ENCODE measurements at regions not wholly inside any gene's neighbourhood (a gene's known extent, or its start where the extent isn't known, plus 50 kb on each side); places are given as distances from the start of the nearest gene placed in this dataset.
A peak's percentile ranks its signal among the peaks of the same experiment; 100 is the strongest.

GRCh38 chr11:45748801-45749200, 56.1 kb upstream of the SLC35C1 start:
- Histone ChIP-seq H3K36me3 (no peaks in the 10 kb centered on the region), H3K27ac (no peak overlapping the region), H3K4me3 (no peak overlapping the region), H3K27me3 (peaks cover 0 to 8% of the 10 kb centered on the region in 2 donors), H3K4me1 (peaks cover 0 to 6% (median 0%) of the 10 kb centered on the region in 4 donors), H3K9me3 (no peaks in the 10 kb centered on the region)
- 91 to 92% methylated on average over 5 of the region's 5 CpGs for WGBS, 2 donors
- TF ChIP-seq EP300 (IDR thresholded peaks at IDR 0.05), result no peak
- TF ChIP-seq POLR2A (IDR thresholded peaks at IDR 0.05), result no peak
- no peak for TF ChIP-seq CTCF (IDR thresholded peaks at IDR 0.05)
- DNase-seq (ENCODE audit: low spot score in 2 of 2), result no peak

- Histone ChIP-seq H3K36me3 (no peaks in the 10 kb centered on the region), H3K4me3 (no peak overlapping the region), H3K4me1 (peaks cover 0 to 6% (median 0%) of the 10 kb centered on the region in 4 donors), H3K27ac (peak overlapping the region in 2 of 4 donors; percentile 46 to 54), H3K27me3 (no peaks in the 10 kb centered on the region), H3K9me3 (no peaks in the 10 kb centered on the region)
- 36 to 42% methylated on average over 13 of the region's 13 CpGs for WGBS, 2 donors
- peak in 1 of 2 donors; percentile 32 for DNase-seq (ENCODE audit: low spot score in 2 of 2)
- TF ChIP-seq EP300 (IDR thresholded peaks at IDR 0.05), result no peak
- TF ChIP-seq CTCF (IDR thresholded peaks at IDR 0.05), result no peak
- TF ChIP-seq POLR2A (IDR thresholded peaks at IDR 0.05), result no peak
Observed at GRCh38 chr11:45745065-45745811, 59.7 kb upstream of the SLC35C1 start.

DNA sequence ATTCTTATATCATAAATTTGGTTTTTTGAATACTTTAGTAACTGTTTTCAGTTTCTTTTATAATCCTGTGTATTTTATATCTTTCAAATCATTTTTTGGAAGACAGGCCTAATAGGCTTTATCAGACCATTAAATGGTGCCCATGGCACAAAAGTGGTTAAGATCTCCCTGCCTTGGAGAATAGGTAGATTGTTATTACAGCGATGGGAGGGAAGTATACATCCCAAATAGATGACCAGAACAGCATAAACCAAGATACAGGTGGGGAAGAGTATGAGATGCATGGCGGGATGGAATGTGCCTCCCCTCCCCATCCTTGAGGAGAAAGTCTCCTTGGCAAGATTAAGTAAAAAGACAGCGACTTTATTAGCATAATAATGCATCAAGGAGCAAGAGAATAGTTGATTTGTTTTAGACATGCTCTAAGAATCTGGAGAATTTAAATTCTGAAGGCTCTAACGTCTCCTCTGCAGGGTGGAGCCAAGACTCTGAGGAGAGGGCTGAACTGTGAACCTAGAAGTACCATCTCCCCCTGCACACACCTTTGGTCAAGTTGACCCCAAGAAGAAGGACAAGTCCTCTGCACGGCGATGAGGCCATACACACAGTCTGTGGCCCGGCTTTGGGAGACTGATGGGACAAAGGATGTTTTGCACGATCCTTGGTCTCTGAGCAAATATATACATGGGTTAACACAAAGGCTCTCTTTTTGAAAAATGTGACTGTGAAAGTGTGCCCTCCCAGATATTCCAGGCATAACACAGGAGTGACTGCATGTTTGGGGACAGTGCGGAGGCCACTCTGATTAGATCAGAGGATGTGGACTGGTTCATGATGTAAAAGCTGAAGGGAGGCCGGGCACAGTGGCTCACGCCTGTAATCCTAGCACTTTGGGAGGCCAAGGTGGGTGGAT, 61.1 kb upstream of the SLC35C1 start:
- Histone ChIP-seq H3K27me3 (no peaks in the 10 kb centered on the region), H3K27ac (no peak overlapping the region), H3K4me3 (no peak overlapping the region), H3K4me1 (peaks cover 0 to 6% (median 0%) of the 10 kb centered on the region in 4 donors), H3K36me3 (no peaks in the 10 kb centered on the region), H3K9me3 (no peaks in the 10 kb centered on the region)
- WGBS, 2 donors, result 64% methylated on average over 11 of the region's 11 CpGs
- no peak for TF ChIP-seq CTCF (IDR thresholded peaks at IDR 0.05)
- TF ChIP-seq EP300 (IDR thresholded peaks at IDR 0.05), result no peak
- no peak for TF ChIP-seq POLR2A (IDR thresholded peaks at IDR 0.05)
- no peak for DNase-seq (ENCODE audit: low spot score in 2 of 2)

DNA sequence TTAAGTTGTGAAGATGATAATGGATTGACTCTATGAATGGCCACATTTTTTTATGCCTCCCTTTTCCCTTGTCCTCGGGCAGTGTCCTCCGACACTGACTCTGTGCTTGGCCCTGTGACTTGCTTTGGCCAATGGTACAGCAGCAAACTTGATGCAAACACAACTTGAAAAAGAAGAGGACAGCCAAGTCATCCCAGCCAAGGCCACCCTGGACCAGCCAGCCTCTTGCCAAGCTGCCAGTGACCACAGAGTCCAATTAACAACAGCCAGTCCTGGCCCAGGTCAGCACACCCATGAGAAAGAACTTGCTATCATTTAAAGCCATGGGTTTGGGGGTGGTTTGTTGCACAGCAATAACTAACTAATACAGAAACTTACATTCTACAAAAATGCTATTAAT, 63.4 kb upstream of the SLC35C1 start:
- H3K36me3 ChIP-seq, result no peaks in the 10 kb centered on the region
- DNase-seq (ENCODE audit: low spot score in 2 of 2), result no peak
- H3K27me3 ChIP-seq, result no peaks in the 10 kb centered on the region
- H3K4me3 ChIP-seq, result no peak overlapping the region
- 68 to 86% methylated on average over 2 of the region's 2 CpGs for WGBS, 2 donors
- TF ChIP-seq CTCF (IDR thresholded peaks at IDR 0.05), result no peak
- TF ChIP-seq EP300 (IDR thresholded peaks at IDR 0.05), result no peak
- no peak for TF ChIP-seq POLR2A (IDR thresholded peaks at IDR 0.05)
- H3K4me1 ChIP-seq, result peaks cover 0 to 6% (median 0%) of the 10 kb centered on the region in 4 donors
- H3K9me3 ChIP-seq, result no peaks in the 10 kb centered on the region
- H3K27ac ChIP-seq, result no peak overlapping the region

DNA sequence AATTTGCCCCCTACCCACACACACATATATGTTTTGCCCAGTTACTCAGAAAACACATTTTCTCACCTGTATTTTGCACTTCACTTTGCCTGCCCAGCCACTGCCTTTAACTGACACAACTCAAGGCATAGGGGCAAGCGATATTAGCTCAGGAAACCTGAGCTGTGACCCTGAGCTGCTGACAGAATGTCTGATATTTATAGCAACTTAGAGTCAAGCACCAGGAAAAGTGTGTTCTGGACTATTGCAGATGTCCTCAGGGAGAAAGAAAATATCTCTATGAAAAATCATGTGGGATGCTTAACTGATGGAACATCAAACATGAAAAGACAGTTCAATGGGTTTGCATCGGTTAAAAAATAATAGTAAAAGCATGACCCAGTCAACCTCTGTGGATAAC, 63.9 kb upstream of the SLC35C1 start:
- no peak overlapping the region for H3K27ac ChIP-seq
- 63 to 77% methylated on average over 2 of the region's 2 CpGs for WGBS, 2 donors
- TF ChIP-seq POLR2A (IDR thresholded peaks at IDR 0.05) (no peak), EP300 (IDR thresholded peaks at IDR 0.05) (no peak)
- DNase-seq (ENCODE audit: low spot score in 2 of 2), result no peak
- no peaks in the 10 kb centered on the region for H3K9me3 ChIP-seq
- peaks cover 0 to 6% (median 0%) of the 10 kb centered on the region in 4 donors for H3K4me1 ChIP-seq
- no peaks in the 10 kb centered on the region for H3K36me3 ChIP-seq
- H3K27me3 ChIP-seq, result no peaks in the 10 kb centered on the region
- H3K4me3 ChIP-seq, result no peak overlapping the region

Measured in tibial nerve (tissue), 4 donors.